Central memory CD8-positive, alpha-beta T cell (primary cell): ENCODE measurements at regions not wholly inside any gene's neighbourhood (a gene's known extent, or its start where the extent isn't known, plus 50 kb on each side); places are given as distances from the start of the nearest gene placed in this dataset.

Source experiments
- ATAC-seq: fragments of 150-1000 bp; cut with Tn5 transposase; replicated peaks from 2 replicates; pipeline ENCODE4 v1.10.0; 2022; ENCODE audit warnings: mild to moderate bottlenecking, moderate FRiP score, moderate number of reproducible peaks; ENCODE audit not compliant: poor library complexity, severe bottlenecking; ENCODE audit errors: extremely low read depth
- DNase-seq, 2 donors: peaks; one replicate each; pipeline ENCODE4 v3.0.0; 2021; ENCODE audit warnings: low spot score in 2 of 2
- H3K27ac Mint-ChIP-seq: one replicate; pipeline ENCODE4 v1.8.0; 2022; ENCODE audit warnings: low read depth, mild to moderate bottlenecking, moderate library complexity, mixed read lengths
- H3K27me3 Mint-ChIP-seq: one replicate; pipeline ENCODE4 v1.8.0; 2022; ENCODE audit warnings: mixed read lengths
- H3K36me3 Mint-ChIP-seq: one replicate; pipeline ENCODE4 v1.8.0; 2022; ENCODE audit warnings: mild to moderate bottlenecking, moderate library complexity, mixed read lengths; ENCODE audit not compliant: insufficient read depth
- H3K4me1 Mint-ChIP-seq: one replicate; pipeline ENCODE4 v1.8.0; 2022; ENCODE audit warnings: mixed read lengths
- H3K4me3 Mint-ChIP-seq: one replicate; pipeline ENCODE4 v1.8.0; 2022; ENCODE audit warnings: mild to moderate bottlenecking, moderate library complexity, mixed read lengths
- H3K9me3 Mint-ChIP-seq: one replicate; pipeline ENCODE4 v1.8.0; 2022; ENCODE audit warnings: mixed read lengths

DNA sequence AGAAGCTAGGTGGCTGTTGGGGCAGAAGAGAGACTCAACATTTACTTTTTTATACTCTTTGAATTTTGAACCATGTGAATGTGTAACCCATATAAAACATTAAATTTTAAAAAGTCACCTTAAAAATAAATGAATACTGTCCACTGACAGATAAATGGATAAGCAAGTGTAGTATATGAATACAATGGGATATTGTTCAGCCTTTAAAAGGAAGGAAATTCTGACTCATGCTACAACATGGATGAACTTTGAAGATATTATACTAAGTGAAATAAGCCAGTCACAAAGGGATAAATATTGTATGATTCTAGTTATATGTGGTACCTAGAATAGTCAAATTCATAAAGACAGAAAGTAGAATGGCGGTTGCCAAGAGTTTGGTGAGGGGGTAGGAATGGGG is 113.9 kb downstream of the TMEM174 start:
- Mint-ChIP-seq H3K27ac (no peak overlapping the region), H3K4me3 (no peak overlapping the region)
- DNase-seq: no peak

DNA sequence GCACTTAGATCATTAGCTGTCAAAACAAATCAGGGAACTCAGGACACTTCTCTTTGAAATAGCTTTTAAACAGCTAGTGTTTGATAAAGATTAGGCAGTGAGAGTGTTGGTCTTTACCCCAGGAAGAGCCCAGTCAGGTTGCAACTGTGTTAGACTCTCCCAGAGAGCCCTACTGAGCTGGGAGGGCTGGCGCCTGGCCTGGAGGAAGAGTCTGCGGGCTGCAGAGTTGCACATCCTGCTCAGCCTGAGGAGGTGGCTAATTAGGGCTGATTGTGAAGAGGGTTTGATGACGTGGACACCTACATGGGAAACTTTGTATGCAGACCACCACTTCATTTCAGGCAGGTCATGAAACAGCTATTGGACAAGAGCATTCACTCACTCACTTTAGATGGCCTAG is 112.0 kb downstream of the TMEM174 start:
- Mint-ChIP-seq H3K4me1 (no peaks in the 10 kb centered on the region), H3K9me3 (peaks cover 9% of the 10 kb centered on the region), H3K27ac (no peak overlapping the region), H3K4me3 (no peak overlapping the region), H3K36me3 (no peaks in the 10 kb centered on the region), H3K27me3 (peaks cover 78% of the 10 kb centered on the region)
- no peak for ATAC-seq
- DNase-seq: no peak

More for the DNA sequence above, 113.9 kb downstream of the TMEM174 start:
- H3K9me3 Mint-ChIP-seq: peaks cover 9% of the 10 kb centered on the region
- ATAC-seq: no peak
- H3K36me3 Mint-ChIP-seq: no peaks in the 10 kb centered on the region
- H3K4me1 Mint-ChIP-seq: no peaks in the 10 kb centered on the region
- peaks cover 79% of the 10 kb centered on the region for H3K27me3 Mint-ChIP-seq

DNA sequence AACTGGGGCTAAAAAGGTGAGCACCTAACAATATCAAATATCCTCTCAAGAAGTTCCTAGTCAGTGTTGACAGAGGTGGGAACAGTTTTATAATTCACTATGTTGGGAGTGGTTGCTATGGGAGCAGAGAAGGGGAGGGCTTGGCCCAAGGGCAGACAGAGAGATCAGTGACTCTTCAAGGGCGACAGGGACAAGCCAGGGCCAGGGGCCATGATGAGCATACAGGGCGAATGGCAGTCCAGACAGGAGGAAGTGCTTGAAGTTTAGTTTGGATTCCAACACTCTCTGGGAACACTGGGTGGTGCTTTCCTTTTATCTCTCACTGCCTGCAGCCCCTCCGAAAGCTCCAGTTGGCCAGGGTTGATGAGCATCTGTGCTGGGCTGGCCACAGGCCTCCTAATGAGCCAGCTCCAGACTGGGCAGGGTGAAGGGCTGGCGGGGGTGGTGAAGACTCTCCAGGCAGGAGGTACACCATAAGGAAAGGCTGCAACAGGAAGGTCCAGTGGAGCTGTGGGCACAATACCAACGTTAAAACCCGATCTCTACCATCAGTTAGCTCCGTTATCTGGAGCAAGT is 111.3 kb downstream of the TMEM174 start:
- no peaks in the 10 kb centered on the region for H3K36me3 Mint-ChIP-seq
- H3K9me3 Mint-ChIP-seq: peaks cover 9% of the 10 kb centered on the region
- no peaks in the 10 kb centered on the region for H3K4me1 Mint-ChIP-seq
- peaks cover 78% of the 10 kb centered on the region for H3K27me3 Mint-ChIP-seq
- DNase-seq (no peak), ATAC-seq (no peak)
- H3K27ac Mint-ChIP-seq: no peak overlapping the region
- no peak overlapping the region for H3K4me3 Mint-ChIP-seq

DNA sequence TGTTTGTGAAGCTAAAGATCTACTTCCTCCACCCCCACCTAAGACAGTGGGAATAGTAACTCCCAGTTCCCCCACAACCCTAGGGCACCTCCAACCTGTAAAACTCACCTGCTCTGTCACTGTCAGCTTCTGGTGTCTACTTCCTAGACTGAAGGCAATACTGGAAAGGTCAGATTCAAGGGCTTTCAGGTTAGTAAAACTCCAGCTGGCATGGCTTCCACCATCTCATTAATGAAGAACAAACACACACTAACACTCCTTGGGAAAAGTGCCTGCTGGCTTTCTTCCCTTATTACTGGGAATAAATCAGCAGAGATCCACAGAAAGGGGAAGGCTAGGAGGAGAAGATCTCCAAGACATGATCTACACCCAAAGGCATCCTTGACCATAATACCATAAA is 109.9 kb downstream of the TMEM174 start:
- ATAC-seq (no peak), DNase-seq (no peak)
- H3K9me3 Mint-ChIP-seq: peaks cover 9% of the 10 kb centered on the region
- H3K36me3 Mint-ChIP-seq: no peaks in the 10 kb centered on the region
- H3K27me3 Mint-ChIP-seq: peaks cover 77% of the 10 kb centered on the region
- H3K4me3 Mint-ChIP-seq: no peak overlapping the region
- H3K27ac Mint-ChIP-seq: no peak overlapping the region
- H3K4me1 Mint-ChIP-seq: no peaks in the 10 kb centered on the region

DNA sequence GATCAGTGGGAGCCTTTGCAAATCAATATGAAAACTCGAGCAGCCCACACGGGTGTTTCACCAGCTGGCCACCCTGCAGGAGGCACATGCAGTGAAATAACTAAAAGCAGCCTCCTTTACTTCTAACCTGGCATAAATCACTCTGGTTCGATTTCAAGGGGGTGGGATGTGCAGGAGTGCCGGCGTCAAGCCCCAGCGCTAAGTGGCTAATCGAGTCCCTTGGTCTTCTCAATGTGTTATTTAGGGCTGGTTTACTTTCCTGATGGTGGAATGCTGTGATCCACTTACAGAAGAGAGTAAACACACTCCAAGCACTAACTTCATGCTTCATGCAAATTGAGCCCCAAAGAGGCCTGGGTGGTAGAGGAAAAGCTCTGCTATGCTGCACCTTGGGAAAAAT is 109.4 kb downstream of the TMEM174 start:
- Mint-ChIP-seq H3K27ac (no peak overlapping the region), H3K27me3 (peaks cover 82% of the 10 kb centered on the region), H3K4me3 (no peak overlapping the region), H3K36me3 (peaks cover under 1% of the 10 kb centered on the region), H3K4me1 (no peaks in the 10 kb centered on the region), H3K9me3 (peaks cover 6% of the 10 kb centered on the region)
- DNase-seq: no peak
- ATAC-seq: no peak

DNA sequence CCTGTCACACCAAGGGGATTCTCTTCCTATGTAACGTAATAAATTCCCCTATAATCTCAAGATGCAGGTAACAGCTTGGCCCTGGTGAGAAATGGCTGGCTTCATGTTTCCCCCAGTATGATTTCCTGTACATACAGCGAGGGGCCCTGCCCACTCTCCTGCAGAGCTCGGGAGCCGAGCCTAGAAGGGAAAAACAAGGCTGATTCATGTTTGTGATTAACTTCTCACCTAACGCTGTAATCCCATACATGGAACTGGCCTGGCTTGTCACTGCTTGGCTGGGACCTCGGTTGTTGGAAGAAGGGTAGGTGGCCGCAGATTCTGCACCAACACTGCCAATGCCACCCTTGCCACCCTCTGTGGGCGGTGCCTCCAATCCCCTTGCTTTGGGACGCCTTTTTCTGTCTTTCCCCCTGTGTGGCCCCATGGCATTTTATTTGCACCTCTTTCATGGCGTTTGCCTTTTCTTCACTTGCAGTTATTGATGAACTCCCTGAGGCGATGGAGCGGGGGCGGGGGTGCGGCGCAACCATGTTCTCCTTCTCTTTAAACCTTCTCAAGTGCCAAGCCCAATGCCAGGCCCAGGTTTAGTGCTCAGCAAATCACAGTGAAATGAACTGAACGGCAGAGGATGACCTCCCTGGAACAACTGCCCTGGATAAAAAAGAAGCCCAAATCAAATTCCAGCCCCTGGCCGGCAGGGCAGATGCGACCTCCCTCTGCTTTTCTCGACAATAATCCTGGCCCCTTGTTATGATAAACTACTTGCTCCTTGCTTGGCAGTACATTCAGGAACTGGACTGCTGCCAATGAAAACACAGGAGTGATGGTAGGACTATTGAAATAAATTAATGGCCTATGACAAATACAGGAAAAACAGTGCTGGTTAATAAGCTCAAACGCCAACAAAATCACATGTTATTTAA is 108.1 kb downstream of the TMEM174 start:
- no peaks in the 10 kb centered on the region for H3K9me3 Mint-ChIP-seq
- no peak overlapping the region for H3K4me3 Mint-ChIP-seq
- H3K4me1 Mint-ChIP-seq: no peaks in the 10 kb centered on the region
- no peak overlapping the region for H3K27ac Mint-ChIP-seq
- DNase-seq (no peak), ATAC-seq (no peak)
- H3K36me3 Mint-ChIP-seq: peaks cover 2% of the 10 kb centered on the region
- peaks cover 80% of the 10 kb centered on the region for H3K27me3 Mint-ChIP-seq

DNA sequence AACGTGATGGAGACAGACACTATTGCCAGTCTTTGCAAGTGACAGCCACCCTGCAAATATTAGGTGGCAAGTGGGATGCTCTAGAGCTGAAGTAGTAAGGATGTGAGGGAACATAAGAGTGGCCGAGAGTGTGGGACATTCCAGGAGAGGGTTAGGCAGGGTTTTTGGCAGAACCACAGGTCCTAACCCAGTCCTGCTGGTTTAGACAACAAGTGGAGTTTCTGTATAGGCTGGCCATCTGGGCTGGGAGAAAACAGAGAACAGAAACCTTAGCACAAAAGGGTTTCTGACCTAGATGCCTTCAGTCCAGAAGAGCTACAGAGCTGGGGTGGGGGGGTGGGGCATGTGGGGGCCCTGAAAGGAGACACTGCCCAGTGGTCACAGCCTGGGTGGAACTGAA is 107.4 kb downstream of the TMEM174 start:
- DNase-seq (no peak), ATAC-seq (no peak)
- no peaks in the 10 kb centered on the region for H3K9me3 Mint-ChIP-seq
- no peak overlapping the region for H3K27ac Mint-ChIP-seq
- peaks cover 2% of the 10 kb centered on the region for H3K36me3 Mint-ChIP-seq
- H3K27me3 Mint-ChIP-seq: peaks cover 81% of the 10 kb centered on the region
- H3K4me3 Mint-ChIP-seq: no peak overlapping the region
- no peaks in the 10 kb centered on the region for H3K4me1 Mint-ChIP-seq

DNA sequence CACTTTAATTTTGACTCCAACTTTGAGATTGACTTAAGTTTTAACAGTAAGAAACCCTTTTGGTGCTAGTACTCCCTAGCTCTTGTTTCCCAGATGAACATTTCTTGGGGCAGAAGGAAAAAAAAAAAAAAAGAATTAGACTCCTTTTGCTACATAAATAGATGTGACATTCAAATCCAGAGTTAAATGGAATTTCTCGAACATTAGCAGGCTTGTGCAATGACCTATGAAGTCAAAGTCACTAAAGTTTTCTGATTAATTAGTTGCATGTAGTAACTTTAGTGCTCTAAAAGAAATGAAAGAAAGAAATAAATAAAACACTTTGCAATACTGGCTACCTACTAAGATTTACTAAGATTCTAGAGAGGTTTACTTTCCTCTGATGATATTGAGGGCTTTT is 106.8 kb downstream of the TMEM174 start:
- H3K27ac Mint-ChIP-seq: peak overlapping the region; percentile 32
- no peak overlapping the region for H3K4me3 Mint-ChIP-seq
- ATAC-seq (no peak), DNase-seq (no peak)
- peaks cover 75% of the 10 kb centered on the region for H3K27me3 Mint-ChIP-seq
- peaks cover 2% of the 10 kb centered on the region for H3K36me3 Mint-ChIP-seq
- H3K4me1 Mint-ChIP-seq: no peaks in the 10 kb centered on the region
- no peaks in the 10 kb centered on the region for H3K9me3 Mint-ChIP-seq

DNA sequence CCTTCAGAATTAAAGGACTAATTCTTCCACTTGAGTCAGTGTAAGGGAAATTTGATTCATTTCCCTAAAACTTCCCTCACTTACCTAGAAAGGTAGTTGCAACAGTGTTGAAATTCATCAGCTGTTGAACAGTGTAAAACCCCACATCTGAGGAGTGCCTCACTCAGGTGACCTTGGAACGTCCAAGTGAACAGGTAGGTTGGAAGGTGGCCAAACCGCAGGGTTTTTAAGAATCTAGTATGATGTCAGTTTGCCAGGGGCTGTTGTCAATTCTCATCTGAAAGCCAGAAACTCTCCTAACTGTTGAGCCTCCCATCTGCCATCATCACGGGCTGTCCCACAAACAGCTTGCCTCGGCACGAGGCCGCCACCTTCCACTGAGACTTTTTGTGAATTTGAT is 105.7 kb downstream of the TMEM174 start:
- H3K27ac Mint-ChIP-seq: no peak overlapping the region
- no peaks in the 10 kb centered on the region for H3K4me1 Mint-ChIP-seq
- no peak overlapping the region for H3K4me3 Mint-ChIP-seq
- no peaks in the 10 kb centered on the region for H3K9me3 Mint-ChIP-seq
- DNase-seq (no peak), ATAC-seq (no peak)
- H3K27me3 Mint-ChIP-seq: peaks cover 68% of the 10 kb centered on the region
- peaks cover 2% of the 10 kb centered on the region for H3K36me3 Mint-ChIP-seq

DNA sequence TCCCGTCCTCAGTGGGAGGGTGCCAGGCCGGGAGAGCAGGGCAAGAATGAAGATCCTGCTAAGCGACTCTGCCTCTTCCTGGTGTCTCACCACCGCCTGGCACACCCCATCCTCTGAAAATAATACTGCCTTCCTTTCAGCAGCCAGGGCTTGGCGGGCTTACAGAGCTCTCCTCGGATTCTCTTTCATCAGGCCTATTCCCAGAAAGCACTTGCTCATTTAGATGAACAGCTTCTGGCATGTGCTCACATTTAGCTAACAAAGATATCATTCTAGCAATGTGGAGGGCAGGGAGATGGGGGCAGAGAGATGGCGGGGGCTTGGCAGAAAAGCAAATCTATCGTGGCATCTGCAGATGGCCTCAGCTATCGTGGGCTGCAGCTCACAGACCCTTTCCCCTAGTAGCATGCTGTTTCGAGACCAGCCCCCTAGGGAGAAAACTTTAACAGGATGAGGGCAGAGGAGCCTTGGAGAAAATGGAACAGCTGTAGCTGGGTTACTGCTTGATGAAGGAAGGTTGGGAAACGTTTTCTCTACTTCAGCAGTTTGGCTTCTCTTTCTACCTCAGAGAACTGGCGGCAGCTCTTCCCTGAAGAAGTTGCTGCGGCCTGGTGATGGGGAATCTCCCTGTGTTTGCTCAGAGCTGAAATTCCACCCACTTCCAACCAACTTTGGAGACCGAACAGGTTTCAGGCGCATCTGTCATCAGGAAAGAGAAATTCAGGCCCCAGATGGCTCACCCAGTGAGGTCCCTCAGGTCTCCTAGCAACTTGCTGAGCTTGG is 102.1 kb downstream of the TMEM174 start:
- peaks cover 59% of the 10 kb centered on the region for H3K27me3 Mint-ChIP-seq
- ATAC-seq (no peak), DNase-seq (no peak)
- no peaks in the 10 kb centered on the region for H3K9me3 Mint-ChIP-seq
- no peaks in the 10 kb centered on the region for H3K4me1 Mint-ChIP-seq
- peaks cover 2% of the 10 kb centered on the region for H3K36me3 Mint-ChIP-seq
- H3K27ac Mint-ChIP-seq: no peak overlapping the region
- H3K4me3 Mint-ChIP-seq: no peak overlapping the region

DNA sequence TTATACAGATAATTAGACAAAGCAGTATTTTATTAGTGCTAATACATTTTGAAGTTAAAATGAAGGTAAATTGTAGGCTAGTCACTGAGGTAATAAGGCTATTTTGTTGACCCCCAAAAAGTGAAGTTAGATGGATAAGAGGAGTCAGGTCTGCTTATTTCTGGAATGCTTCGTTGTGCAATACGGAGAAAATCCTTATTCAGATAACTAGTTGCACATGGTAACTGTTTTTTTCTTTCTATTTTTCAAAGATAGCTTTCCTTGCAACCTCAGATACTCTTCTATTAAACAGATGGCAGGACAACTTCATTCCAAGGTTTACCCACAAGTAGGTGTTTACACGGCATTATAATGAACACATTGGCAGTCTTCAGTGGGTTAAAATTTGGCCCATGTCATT is 101.1 kb downstream of the TMEM174 start:
- Mint-ChIP-seq H3K27me3 (peaks cover 57% of the 10 kb centered on the region), H3K36me3 (peaks cover 2% of the 10 kb centered on the region), H3K4me1 (no peaks in the 10 kb centered on the region), H3K4me3 (no peak overlapping the region), H3K27ac (no peak overlapping the region), H3K9me3 (no peaks in the 10 kb centered on the region)
- no peak for ATAC-seq
- DNase-seq: no peak

DNA sequence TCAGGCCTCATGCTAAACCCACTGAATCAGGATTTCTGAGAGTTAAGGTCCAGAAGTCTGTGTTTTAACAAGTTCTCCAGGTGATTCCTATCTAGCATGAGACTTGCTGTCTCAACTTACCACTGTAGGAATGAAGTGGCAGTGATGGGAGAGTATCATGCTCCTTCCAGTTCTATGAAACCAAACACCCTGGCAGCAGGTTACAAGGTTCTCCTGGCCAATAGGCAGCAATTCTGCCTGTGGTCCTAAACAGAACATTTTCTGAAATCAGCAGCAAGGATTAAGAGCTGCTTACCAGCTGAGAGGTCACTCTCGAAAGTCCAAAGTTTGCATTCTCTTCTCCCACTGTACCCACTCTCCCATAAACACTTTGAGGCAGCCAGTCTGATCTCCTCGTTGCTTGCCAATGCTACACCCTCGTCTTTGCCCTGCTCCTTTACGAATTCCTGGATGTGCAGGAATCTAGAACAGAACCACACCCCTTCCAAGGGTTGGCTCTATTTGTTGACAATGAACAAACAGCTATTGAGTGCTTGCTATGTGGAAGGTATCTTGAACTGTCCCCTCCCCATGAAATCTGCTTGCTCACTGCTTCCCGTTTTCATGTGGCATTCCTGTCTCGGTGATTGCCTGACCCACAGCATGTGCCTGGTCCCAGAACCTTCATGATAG is 100.5 kb downstream of the TMEM174 start:
- Mint-ChIP-seq H3K27me3 (peaks cover 55% of the 10 kb centered on the region), H3K4me1 (no peaks in the 10 kb centered on the region), H3K27ac (no peak overlapping the region), H3K4me3 (no peak overlapping the region), H3K9me3 (no peaks in the 10 kb centered on the region), H3K36me3 (peaks cover 2% of the 10 kb centered on the region)
- no peak for DNase-seq
- ATAC-seq: no peak
